ENCODE measurements at regions not wholly inside any gene's neighbourhood (a gene's known extent, or its start where the extent isn't known, plus 50 kb on each side); places are given as distances from the start of the nearest gene placed in this dataset.

GRCh38 chr15:66854012-66854965, 152.3 kb downstream of the SMAD6 start:
- no peak for TF ChIP-seq EGR1 (IDR thresholded peaks at IDR 0.05)
- no peak for TF ChIP-seq EP300 (IDR thresholded peaks at IDR 0.05; ENCODE audit: borderline replicate concordance)
- TF ChIP-seq RAD21 (IDR thresholded peaks at IDR 0.05; ENCODE audit: low read depth): no peak
- TF ChIP-seq MAX (IDR thresholded peaks at IDR 0.05): no peak
- TF ChIP-seq REST (IDR thresholded peaks at IDR 0.05; ENCODE audit: low read depth): no peak
- no peak for TF ChIP-seq YY1 (IDR thresholded peaks at IDR 0.05; ENCODE audit: low read depth)
- no peak for TF ChIP-seq FOXM1 (IDR thresholded peaks at IDR 0.05; ENCODE audit: borderline replicate concordance, low read depth)
- TF ChIP-seq CREB1 (IDR thresholded peaks at IDR 0.05; ENCODE audit: low read depth): no peak
- no peak for TF ChIP-seq CEBPB (IDR thresholded peaks at IDR 0.05)
- TF ChIP-seq TEAD4 (IDR thresholded peaks at IDR 0.05): no peak
- no peak for TF ChIP-seq TAF1 (IDR thresholded peaks at IDR 0.05; ENCODE audit: low read depth)
- TF ChIP-seq USF1 (IDR thresholded peaks at IDR 0.05): no peak
